Esophagus squamous epithelium (tissue), 5 donors: ENCODE measurements at regions not wholly inside any gene's neighbourhood (a gene's known extent, or its start where the extent isn't known, plus 50 kb on each side); places are given as distances from the start of the nearest gene placed in this dataset.
A peak's percentile ranks its signal among the peaks of the same experiment; 100 is the strongest.

Experiments
- DNase-seq: peaks from one replicate; lab custom pipeline; 2025; lab: John Stamatoyannopoulos, UW
- H3K27ac ChIP-seq, 4 donors: fragments of 200-600 bp; sonication (generic); one replicate each; pipeline ENCODE4 v1.5.1; 2016 to 2019; ENCODE audit warnings: mild to moderate bottlenecking in 1 of 4
- H3K27me3 ChIP-seq, 4 donors: fragments of 200-600 bp; sonication (generic); 1 replicate in 3 of 4; 2 replicates in 1 of 4; pipeline versions ENCODE4 v1.5.1 to v1.6.0; 2017 to 2021; ENCODE audit warnings: antibody characterized with exemption in 1 of 4
- H3K36me3 ChIP-seq, 3 donors: fragments of 200-600 bp; sonication (generic); one replicate each; pipeline ENCODE4 v1.5.1; 2016 to 2019
- H3K4me1 ChIP-seq, 3 donors: fragments of 200-600 bp; sonication (generic); one replicate each; pipeline ENCODE4 v1.5.1; 2017 to 2019
- H3K4me3 ChIP-seq, 4 donors: fragments of 200-600 bp; sonication (generic); 1 replicate in 3 of 4; 2 replicates in 1 of 4; pipeline ENCODE4 v1.5.1; 2016 to 2019; ENCODE audit warnings: mild to moderate bottlenecking in 2 of 4, moderate library complexity in 1 of 4
- H3K9me3 ChIP-seq, 3 donors: fragments of 200-600 bp; sonication (generic); one replicate each; pipeline ENCODE4 v1.5.1; 2016 to 2019
- CTCF ChIP-seq, 6 experiments: fragments of 450-650 bp in 4 of 6; fragments of 200-600 bp in 2 of 6; sonication (generic) in 2 of 6; IDR thresholded peaks; one replicate each; pipeline ENCODE4 v1.5.1; 2016 to 2019; ENCODE audit warnings: antibody characterized with exemption in 6 of 6, mild to moderate bottlenecking in 4 of 6, moderate library complexity in 4 of 6
- POLR2A ChIP-seq, 4 donors: fragments of 450-650 bp; IDR thresholded peaks; one replicate each; pipeline ENCODE4 v1.6.1; 2017; ENCODE audit warnings: antibody characterized with exemption in 4 of 4, mild to moderate bottlenecking in 4 of 4, moderate library complexity in 3 of 4
- WGBS, 2 donors: methylation state at CpG; one replicate each; pipeline ENCODE4 v1.1.5; 2018; 5-methylcytosine and 5-hydroxymethylcytosine counted together
- intact Hi-C: fragments of 100-400 bp; cut with DNase I; formaldehyde crosslinking; loops from one replicate; pipeline ENCODE4 v1.15.0; 2022
- donor health status: DM: yes; HTN: yes; CAD: no.

GRCh38 chr3:160081958-160082533, 93.4 kb downstream of the IL12A start:
- WGBS, 2 donors, result 71 to 78% methylated on average over 2 of the region's 2 CpGs
- Histone ChIP-seq H3K4me1 (peaks cover 0 to 22% (median 0%) of the 10 kb centered on the region in 3 donors), H3K4me3 (no peak overlapping the region), H3K27ac (peak overlapping the region in 3 of 4 donors; percentile 83 to 88 (median 83)), H3K9me3 (no peaks in the 10 kb centered on the region), H3K27me3 (no peaks in the 10 kb centered on the region), H3K36me3 (no peaks in the 10 kb centered on the region)
- intact Hi-C loops, result no loop called here
- TF ChIP-seq POLR2A (IDR thresholded peaks at IDR 0.05) (no peak), CTCF (IDR thresholded peaks at IDR 0.05) (no peak)
- no peak for DNase-seq

- H3K9me3 ChIP-seq, result no peaks in the 10 kb centered on the region
- no peaks in the 10 kb centered on the region for H3K36me3 ChIP-seq
- DNase-seq, result no peak
- H3K4me1 ChIP-seq, result peaks cover 0 to 12% (median 0%) of the 10 kb centered on the region in 3 donors
- intact Hi-C loops, result no loop called here
- H3K4me3 ChIP-seq, result no peak overlapping the region
- 50% methylated on average over 1 of the region's 1 CpG for WGBS, 2 donors
- peak overlapping the region; percentile 62 to 88 (median 83) for H3K27ac ChIP-seq
- H3K27me3 ChIP-seq, result no peaks in the 10 kb centered on the region
- TF ChIP-seq CTCF (IDR thresholded peaks at IDR 0.05) (no peak), POLR2A (IDR thresholded peaks at IDR 0.05) (no peak)
These were observed 96.4 kb downstream of the IL12A start for GRCh38 chr3:160084998-160085397.

- H3K9me3 ChIP-seq, result no peaks in the 10 kb centered on the region
- peak overlapping the region in 2 of 4 donors; percentile 83 to 88 for H3K27ac ChIP-seq
- H3K27me3 ChIP-seq, result no peaks in the 10 kb centered on the region
- TF ChIP-seq CTCF (IDR thresholded peaks at IDR 0.05) (no peak), POLR2A (IDR thresholded peaks at IDR 0.05) (no peak)
- no peak for DNase-seq
- 86 to 90% methylated on average over 3 of the region's 3 CpGs for WGBS, 2 donors
- no peaks in the 10 kb centered on the region for H3K36me3 ChIP-seq
- intact Hi-C loops, result no loop called here
- peaks cover 0 to 12% (median 0%) of the 10 kb centered on the region in 3 donors for H3K4me1 ChIP-seq
- H3K4me3 ChIP-seq, result no peak overlapping the region
These were observed 100.0 kb downstream of the IL12A start for GRCh38 chr3:160088492-160089137.

- H3K9me3 ChIP-seq, result no peaks in the 10 kb centered on the region
- H3K27ac ChIP-seq, result peak overlapping the region in 3 of 4 donors; percentile 56 to 88 (median 73)
- no peaks in the 10 kb centered on the region for H3K36me3 ChIP-seq
- intact Hi-C loops, result no loop called here
- 82 to 84% methylated on average over 4 of the region's 4 CpGs for WGBS, 2 donors
- peaks cover 0 to 3% (median 0%) of the 10 kb centered on the region in 3 donors for H3K4me1 ChIP-seq
- TF ChIP-seq POLR2A (IDR thresholded peaks at IDR 0.05), result no peak
- no peaks in the 10 kb centered on the region for H3K27me3 ChIP-seq
- no peak overlapping the region for H3K4me3 ChIP-seq
- no peak for DNase-seq
These were observed 102.0 kb downstream of the IL12A start for GRCh38 chr3:160090653-160091052.

- no peak for DNase-seq
- WGBS, 2 donors, result 63 to 76% methylated on average over 4 of the region's 4 CpGs
- Histone ChIP-seq H3K27ac (peak overlapping the region; percentile 21 to 88 (median 64)), H3K9me3 (no peaks in the 10 kb centered on the region), H3K4me1 (no peaks in the 10 kb centered on the region), H3K4me3 (no peak overlapping the region), H3K27me3 (no peaks in the 10 kb centered on the region), H3K36me3 (no peaks in the 10 kb centered on the region)
- intact Hi-C loops, result no loop called here
- TF ChIP-seq POLR2A (IDR thresholded peaks at IDR 0.05) (no peak), CTCF (IDR thresholded peaks at IDR 0.05) (no peak)
These were observed 102.8 kb downstream of the IL12A start for GRCh38 chr3:160091441-160091840.
